IMR-90 (cell line): ENCODE measurements at regions not wholly inside any gene's neighbourhood (a gene's known extent, or its start where the extent isn't known, plus 50 kb on each side); places are given as distances from the start of the nearest gene placed in this dataset.
"Not testable (repeated sequence)": the region's sequence is repeated elsewhere in the genome, so short reads cannot be mapped to it uniquely, and the experiment has no call there.

Source experiments
- MAZ ChIP-seq: IDR thresholded peaks from 2 replicates; pipeline ENCODE4 v1.6.1; 2012; ENCODE audit warnings: low read depth, mild to moderate bottlenecking, low read length, improper control_type of control experiment, moderate library complexity, borderline replicate concordance
- TF ChIP-seq, protein P1 (sequence below): fragments of 150-350 bp; IDR thresholded peaks from 2 replicates; pipeline ENCODE4 v1.6.1; 2017; ENCODE audit warnings: mild to moderate bottlenecking, antibody characterized with exemption, low read length, low read depth

DNA sequence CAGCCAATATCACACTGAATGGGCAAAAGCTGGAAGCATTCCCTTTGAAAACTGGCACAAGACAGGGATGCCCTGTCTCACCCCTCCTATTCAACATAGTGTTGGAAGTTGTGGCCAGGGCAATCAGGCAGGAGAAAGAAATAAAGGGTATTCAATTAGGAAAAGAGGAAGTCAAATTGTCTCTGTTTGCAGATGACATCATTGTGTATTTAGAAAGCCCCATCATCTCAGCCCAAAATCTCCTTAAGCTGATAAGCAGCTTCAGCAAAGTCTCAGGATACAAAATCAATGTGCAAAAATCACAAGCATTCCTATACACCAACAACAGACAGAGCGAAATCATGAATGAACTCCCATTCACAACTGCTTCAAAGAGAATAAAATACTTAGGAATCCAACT is 223.2 kb downstream of the MEX3B start:
- not testable (repeated sequence) for TF ChIP-seq MAZ
- TF ChIP-seq, protein P1, sequence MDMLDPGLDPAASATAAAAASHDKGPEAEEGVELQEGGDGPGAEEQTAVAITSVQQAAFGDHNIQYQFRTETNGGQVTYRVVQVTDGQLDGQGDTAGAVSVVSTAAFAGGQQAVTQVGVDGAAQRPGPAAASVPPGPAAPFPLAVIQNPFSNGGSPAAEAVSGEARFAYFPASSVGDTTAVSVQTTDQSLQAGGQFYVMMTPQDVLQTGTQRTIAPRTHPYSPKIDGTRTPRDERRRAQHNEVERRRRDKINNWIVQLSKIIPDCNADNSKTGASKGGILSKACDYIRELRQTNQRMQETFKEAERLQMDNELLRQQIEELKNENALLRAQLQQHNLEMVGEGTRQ, result not testable (repeated sequence)
